ENCODE measurements at regions not wholly inside any gene's neighbourhood (a gene's known extent, or its start where the extent isn't known, plus 50 kb on each side); places are given as distances from the start of the nearest gene placed in this dataset.
"Not testable (repeated sequence)": the region's sequence is repeated elsewhere in the genome, so short reads cannot be mapped to it uniquely, and the experiment has no call there.

DNA sequence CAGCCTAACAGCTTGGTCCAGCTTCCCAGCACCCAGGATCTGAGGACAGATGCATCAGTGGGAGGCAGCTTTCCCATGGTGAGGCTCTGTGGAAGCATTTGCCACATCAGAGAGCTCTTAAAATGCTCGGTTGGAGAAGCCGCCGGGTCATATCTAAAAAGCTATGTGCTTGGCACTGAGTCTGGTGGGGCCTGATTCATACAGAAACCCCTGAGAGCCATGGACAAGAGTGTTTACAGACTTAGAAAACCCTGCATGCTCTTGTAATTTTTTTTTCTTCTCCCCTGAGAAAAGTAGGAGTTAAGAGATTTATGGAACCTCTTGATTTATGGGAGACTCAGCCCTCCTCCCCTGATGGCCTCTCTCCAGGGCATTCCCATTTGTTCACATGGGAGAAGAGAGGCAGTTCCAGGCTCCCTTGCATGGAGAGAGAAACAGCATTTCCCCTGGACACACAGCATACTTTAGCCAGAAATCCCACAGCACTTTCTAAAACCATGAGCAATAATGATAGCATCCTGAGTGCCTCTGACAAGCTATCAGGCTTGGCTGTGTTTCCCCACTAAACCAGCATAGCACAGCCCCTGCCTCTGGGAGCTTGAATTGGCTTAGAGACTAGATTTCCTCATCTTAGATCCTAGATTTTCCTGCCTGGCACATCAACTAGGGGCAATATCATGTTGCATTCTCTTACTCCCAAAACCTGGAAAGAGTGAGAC lies 322.1 kb upstream of the AUTS2 start:
- no peak for DNase-seq (ENCODE audit: low read depth in 2 of 2)

DNA sequence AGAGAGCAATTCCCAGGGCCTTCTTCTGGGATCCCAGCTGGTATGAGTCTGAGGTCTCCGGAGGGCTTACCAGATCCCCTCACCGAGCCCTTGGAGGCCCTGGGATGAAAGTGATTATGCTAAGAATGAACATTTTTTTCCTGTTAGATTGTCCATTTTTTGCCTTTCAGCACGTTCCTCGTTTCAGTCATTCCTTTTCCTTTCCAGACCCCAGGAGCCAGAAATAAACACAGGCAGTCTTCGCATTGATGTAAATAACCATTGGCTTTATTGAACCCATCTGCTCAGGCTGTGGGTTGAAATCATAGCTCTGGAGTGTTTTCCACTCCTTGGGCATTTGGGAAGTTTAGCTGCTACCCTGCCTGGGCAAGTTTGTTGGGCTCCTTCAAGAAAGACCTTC lies 320.9 kb upstream of the AUTS2 start:
- no peak for DNase-seq (ENCODE audit: low read depth in 2 of 2)

DNA sequence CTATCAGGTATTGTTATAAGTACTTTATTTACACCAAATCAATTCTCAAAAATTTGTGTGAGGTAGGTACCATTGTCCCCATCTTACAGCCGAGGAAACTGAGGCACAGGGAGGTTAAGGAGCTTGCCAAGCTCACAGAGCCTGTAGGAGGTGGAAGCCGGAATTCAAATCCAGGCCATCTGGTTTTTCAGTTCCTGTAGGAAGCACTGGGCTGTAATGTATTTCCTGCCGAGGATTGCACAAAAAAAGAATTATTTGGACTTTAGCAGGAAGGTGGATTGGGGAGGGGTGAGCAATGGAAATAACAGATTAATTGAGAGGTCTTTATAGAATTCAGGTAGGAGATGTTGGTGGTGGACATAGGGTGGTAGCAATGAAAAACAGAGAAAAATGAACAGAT lies 315.3 kb upstream of the AUTS2 start:
- no peak for DNase-seq (ENCODE audit: low read depth in 2 of 2)

DNA sequence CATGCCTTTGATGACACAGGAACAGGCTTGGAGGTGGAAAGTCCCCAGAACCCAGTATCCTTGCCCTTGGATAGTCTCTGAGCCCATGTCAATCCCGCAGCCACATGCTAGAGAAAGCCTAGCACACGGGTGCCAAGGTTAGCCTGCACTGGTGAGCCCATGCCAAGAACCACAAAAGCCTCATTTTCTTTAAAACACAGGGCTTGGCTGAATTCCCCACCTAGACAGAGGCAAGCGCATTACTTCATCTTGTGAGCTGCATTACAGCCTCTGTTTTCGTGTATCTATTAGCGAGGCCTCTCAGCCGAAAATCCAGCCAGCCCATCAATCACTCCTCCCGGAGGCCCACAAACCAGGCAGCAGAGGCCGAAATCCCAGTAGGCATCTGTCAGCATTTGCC lies 314.9 kb upstream of the AUTS2 start:
- DNase-seq (ENCODE audit: low read depth in 2 of 2), result no peak

DNA sequence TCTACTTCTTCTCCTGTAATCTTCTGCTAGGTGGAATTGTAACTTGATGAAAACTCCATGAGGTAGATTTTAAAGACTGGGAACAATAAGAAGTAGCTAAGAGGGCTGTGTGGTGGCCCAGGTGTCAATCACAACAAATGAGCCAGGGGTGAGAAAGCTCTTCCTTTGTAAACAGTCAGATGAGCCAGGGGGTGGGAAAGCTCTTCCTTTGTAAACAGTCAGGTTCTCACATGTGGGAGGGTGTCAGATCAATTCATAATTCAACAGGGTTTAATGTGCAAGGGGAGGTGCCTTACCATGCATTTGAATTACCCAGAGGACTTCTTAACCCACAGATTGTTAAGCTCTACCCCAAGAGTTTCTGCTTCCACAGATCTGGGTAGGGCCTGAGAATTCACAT lies 312.4 kb upstream of the AUTS2 start:
- DNase-seq (ENCODE audit: low read depth in 2 of 2), result no peak

DNA sequence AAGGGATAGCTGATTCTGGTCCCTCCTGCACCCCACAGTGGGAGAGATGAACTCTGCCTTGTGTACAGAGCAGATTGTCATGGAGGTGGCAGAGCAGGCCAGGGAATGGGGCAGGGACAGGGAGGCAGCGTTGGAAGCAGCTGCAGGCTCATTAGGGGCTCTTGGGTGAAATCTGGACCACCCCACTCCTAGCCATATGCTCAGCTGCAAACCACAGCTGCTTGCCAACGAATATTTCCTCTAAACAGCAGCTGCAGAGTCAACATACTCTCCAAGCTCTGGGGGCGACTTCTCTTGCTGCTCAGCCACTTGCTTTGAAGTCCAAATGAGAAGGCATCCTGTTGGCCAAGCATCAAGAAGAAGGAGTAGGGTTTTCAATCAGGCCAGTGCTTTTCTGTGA lies 302.3 kb upstream of the AUTS2 start:
- DNase-seq (ENCODE audit: low read depth in 2 of 2), result no peak

DNA sequence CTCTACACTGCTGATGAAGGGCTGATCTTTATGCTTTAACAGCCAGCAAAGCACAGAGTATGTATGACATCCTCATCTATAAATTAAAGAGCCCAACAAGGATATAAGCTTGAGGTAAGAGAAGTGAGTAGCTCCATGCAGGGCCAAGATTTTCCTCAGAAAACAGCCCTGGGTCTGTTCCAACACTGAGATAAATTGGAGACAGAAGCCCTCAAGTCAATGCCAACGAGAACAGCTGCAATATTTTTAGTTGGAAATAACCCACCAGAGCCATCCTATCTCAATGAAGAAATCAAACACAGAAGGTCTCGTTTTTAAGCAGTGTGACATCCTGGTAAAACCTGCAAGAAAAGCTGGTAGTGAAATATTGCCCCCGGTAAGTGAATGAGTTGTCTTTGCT lies 297.0 kb upstream of the AUTS2 start:
- DNase-seq (ENCODE audit: low read depth in 2 of 2), result no peak

DNA sequence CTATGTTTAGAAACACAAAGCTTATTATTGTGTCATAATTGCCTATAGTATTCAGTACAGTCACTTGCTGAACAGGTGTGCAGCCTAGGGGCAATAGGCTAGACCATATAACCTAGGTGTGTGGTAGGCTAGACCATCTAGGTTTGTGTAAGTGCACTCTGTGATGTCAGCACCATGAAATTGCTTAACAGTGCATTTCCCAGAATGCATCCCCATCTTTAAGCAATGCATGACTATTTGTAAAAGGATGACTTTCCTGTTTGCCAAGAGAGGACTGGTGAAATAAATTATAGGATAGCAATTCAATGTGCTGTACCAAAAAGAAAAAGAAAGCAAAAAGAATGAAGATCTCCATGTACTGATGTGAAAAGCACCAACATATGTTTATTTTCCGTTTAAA lies 288.7 kb upstream of the AUTS2 start:
- no peak for DNase-seq (ENCODE audit: low read depth in 2 of 2)

DNA sequence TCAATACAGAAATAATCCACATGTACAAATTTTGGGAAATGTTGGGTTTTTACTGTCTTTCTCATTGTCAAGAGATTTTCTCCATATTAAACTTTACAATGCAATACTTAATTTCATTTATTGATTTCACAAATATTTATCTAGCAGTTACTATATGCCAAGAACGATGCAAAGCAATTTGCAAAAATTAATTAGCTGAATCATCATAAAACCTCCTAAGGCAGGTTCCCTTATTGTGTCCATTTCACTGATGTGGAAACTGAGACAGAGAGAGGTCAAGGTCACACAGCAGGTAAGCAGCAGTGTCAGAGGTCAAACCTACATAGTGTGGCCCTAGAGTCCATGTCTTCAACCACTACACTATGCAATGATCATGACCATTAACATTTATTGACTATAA lies 286.8 kb upstream of the AUTS2 start:
- DNase-seq (ENCODE audit: low read depth in 2 of 2), result no peak

DNA sequence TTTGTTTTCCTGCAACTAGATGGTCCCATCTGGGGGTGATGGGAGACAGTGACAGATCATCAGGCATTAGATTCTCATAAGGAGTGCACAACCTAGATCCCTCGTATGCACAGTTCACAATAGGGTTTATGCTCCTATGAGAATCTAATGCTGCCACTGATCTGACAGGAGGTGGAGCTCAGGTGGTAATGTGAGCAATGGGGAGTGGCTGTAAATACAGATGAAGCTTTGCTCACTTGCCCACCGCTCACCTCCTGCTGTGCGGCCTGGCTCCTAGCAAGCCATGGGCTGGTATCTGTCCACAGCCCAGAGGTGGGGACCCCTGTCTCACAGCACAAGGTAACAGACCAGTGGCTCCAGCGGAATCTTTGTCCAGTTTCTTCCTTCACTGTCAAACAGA lies 284.4 kb upstream of the AUTS2 start:
- not testable (repeated sequence) for DNase-seq (ENCODE audit: low read depth in 2 of 2)

DNA sequence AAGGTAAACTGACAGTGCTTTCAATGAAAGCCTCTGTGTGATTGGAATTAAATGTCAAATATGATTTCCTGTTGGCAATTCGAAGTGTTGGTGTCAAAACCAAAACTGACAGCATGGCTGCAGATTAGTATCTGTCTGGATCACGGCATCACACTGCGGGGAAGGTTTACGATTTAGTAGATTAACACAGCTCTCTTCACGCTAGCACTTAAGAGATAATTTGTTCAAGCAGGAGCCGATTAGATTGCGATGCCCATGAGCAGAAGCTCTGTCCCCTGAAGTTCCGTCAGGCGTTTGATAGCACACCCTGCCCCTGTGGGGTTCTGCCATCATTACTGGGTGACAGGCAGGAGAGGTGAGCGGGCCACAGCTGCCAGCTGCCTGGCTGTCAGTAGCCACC lies 279.5 kb upstream of the AUTS2 start:
- no peak for DNase-seq (ENCODE audit: low read depth in 2 of 2)

DNA sequence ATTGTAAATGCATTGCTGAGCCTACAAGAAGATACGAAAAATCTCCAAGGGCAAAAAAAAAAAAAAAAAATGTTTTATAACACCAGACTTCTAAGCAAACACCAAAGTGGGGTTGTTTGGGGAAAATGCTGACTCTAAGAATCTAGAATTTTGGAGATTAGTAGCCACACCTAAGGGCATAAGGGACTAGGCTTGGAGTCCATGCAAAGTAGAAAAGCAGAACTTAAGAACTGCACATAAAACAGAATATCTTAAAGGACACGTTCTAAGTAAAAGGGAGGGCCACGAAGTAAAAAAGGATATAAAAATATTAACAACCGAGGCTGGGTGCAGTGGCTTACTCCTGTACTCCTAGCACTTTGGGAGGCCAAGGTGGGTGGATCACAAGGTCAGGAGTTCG lies 269.8 kb upstream of the AUTS2 start:
- no peak for DNase-seq (ENCODE audit: low read depth in 2 of 2)

DNA sequence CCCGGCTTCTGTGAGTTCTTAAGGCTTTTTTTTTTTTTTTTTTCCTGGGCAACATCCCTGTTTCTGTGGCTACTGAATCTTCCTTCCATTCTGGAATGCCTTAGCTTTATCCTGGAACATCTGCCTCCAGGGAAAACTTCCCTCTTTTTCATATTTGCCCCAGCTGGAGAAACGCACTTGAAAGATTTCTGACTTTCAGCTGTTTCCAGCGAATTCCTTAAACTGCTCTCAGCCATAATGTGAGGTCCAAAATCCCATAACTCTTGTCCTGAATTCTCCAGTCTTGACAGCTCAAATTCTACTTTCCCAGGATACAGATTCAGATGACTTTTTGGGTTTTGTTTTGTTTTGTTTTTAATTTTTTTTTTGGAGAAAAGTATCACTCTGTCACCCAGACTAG lies 263.6 kb upstream of the AUTS2 start:
- no peak for DNase-seq (ENCODE audit: low read depth in 2 of 2)

DNA sequence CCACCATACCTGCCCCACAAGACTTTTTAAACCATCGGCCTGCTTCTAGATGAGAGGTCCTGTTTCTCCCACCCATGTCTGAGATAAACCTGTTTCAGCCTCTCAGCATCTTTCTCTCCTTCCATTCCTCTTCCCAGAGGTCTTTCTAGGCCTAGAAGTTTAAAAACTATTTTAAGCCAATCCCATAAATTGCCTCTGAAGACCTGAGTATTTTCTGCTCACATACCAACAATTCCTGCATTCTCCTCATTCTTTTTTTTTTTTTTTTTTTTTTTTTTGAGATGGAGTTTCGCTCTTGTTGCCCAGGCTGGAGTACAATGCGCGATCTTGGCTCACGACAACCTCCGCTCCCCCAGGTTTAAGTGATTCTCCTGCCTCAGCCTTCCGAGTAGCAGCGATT lies 262.9 kb upstream of the AUTS2 start:
- DNase-seq (ENCODE audit: low read depth in 2 of 2), result no peak

DNA sequence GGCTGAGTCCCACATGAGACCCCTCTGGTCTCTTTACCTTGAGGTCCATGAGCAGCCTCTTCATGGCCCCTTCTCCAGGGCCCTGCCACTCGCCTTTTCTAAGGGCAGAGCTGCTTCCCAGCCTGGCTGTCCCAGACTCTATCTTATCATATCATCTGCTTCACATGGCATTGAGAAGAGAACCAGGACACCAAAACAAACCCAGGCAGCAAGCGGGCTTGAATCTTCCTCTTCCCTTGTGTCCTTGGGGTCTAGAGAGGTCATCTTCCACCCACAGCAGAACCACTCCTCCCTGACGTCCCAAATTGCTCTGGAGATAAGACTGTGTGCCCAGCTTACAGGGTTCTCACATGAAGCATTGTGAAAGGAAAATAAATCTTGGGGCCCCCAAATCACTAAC lies 261.3 kb upstream of the AUTS2 start:
- DNase-seq (ENCODE audit: low read depth in 2 of 2), result no peak

DNA sequence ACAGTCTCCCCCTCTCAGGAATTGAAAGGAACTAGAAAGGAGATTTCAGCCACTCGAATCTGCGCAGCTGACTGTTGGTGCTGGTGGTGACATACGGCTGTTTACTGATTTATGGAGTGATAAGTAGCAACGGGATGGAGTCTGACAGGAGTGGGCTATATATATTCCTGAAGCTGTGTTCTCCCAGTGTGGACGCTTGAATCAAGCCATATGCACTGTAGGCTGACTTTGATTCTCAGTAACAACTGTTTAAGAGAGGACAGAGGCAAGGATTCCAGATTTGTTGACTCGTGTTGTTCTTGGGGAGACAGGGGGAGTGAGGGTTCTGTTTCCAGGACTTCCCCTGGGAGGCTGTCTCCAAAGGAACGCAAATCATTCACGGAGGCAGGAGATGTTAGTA lies 260.1 kb upstream of the AUTS2 start:
- DNase-seq (ENCODE audit: low read depth in 2 of 2), result no peak

DNA sequence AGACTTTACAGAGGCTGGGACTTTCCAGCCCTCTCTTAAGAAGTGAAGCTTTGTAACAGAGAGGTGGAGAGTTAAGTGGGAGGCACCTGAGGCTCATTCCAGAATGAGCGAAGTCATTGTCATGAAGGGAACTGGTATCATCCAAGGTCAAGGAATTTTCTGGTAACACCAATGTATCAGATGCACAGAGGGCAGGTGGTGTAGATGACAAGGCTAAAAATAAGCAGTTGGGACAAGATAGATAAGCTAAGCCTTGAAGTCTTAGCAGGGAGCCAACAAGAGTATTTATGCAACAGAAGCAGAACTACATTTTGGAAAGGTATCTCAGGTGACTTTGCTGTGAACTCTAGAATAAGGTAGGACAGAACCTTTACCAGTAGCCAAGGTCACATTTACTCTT lies 257.0 kb upstream of the AUTS2 start:
- no peak for DNase-seq (ENCODE audit: low read depth in 2 of 2)

DNA sequence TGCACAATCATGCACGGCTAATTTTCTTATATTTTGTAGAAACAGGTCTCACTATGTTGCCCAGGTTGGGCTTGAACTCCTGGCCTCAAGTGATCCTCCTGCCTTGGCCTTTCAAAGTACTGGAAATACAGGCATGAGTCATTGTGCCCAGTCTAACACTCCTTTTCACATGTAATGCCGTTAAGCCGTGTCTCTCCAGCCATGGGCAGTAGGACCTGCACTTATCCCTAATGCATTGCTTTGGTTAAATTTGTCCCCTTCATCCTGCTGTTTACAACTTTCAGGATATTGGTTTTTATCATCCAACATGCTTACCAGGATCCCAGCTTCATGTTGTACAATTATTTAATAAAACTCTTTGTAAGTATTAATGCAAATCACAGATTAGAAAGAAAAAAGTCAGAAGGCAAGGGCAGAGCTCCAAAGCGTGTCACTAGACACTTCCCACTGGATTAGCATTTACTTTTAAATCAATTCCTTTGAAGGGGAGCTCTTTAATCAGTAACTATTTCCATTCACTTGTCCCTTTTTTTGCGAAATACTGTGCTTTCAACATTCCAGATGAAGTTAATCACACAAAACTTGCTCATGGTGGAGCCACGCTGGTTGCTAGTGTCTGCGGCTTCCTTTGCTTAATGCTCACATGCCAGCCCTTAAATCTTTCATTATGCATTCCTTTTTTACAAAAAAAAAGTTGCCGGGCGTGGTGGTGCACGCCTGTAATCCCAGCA lies 256.0 kb upstream of the AUTS2 start:
- DNase-seq (ENCODE audit: low read depth in 2 of 2), result no peak

DNA sequence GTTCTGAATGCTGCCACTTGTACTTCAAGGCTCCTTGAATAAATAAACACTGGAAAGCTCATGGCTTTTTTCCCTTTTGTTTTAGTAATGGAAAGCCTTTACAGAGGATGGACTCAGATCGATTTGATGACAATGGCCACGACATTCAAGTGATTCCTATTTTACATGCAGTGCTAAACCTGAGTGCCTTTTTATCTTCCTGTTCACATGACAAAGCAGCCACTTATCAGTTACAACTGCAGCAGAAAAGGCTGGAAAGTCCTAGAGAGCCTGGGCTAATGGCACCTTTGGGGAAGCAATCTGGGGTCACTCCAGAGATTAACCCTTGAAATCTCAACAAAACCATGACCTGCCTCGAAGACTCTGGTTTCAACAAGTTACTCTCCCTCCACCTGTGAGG lies 249.0 kb upstream of the AUTS2 start:
- no peak for DNase-seq (ENCODE audit: low read depth in 2 of 2)

DNA sequence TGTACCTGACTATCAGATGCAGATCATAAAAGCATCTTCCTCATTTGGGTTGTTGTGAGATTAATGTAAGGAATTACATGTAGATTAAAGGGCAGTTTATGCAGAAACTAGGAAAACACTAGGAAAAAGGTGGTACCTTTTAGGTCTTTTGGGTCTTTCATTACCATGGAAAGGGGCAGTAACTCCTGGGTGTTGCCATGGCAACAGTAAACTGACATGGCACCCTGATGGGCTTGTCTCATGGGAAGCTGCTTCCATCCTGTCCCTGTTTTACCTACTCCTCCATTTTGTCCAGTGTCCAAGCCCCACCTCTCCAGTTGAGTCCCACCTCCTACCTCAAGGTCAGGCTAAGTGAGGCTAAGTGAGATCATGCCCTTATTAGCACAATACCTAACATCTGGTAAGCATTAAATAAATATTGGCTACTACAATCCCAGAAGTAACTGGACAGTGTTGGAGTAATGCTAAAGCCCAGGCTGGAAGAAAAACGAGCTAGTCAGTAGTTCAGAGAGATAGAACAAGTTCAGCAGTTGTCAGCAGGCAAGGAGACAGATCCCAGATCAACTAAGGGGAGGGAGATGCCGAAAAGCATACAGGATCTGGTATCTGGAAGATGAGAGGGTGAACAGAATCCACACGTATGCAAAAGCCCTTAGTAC lies 240.0 kb upstream of the AUTS2 start:
- no peak for DNase-seq (ENCODE audit: low read depth in 2 of 2)

DNA sequence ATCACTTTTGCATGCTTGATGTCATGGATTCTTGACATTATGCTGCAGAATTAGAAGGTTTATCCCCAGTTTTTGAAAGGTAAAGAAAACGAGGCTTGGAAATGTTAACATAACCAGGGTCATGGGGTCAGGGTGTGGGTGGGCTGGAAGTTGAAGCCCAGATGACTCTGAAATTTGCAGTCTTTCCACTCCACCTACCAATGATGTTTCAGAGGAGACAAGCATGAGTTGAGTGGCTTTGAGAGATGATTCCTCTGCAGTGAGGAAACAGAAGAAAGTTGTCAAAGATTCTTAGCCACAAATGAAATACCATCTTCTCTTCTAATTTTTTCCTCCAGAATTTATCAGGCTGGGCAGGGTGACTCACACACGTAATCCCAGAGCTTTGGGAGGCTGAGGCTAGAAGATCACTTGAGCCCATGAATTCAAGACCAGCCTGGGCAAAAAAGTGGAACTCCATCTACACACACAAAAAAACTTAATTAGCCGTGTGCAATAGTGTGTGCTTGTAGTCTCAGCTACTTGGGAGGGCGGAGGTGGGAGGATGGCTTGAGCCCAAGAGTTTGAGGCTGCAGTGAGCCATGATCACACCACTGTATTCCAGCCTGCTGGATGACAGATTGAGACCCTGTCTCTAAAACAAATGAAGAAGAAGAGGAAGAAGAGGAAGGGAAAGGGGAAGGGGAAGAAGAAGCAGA lies 239.1 kb upstream of the AUTS2 start:
- no peak for DNase-seq (ENCODE audit: low read depth in 2 of 2)

DNA sequence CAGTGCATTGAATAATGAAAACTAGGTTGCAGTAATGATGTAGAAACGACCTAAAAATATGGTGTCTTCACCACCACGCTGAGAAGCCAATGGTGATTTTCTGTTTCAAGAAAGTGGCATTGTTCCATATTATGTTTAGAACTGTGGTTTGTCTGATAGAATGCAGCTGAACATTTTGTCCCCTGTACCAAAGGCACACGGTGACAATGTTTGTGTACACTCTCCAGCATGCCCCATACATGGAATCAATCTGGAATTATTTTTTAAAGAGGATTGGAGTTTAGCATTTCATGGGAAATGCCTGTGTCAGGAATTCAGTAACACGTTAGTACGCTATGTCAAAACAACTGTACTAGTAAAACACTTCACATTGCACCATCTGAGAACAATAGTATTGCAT lies 237.4 kb upstream of the AUTS2 start:
- DNase-seq (ENCODE audit: low read depth in 2 of 2), result no peak
